Fibroblast of lung (primary cell): ENCODE measurements at regions not wholly inside any gene's neighbourhood (a gene's known extent, or its start where the extent isn't known, plus 50 kb on each side); places are given as distances from the start of the nearest gene placed in this dataset.

Experiments used
- CTCF ChIP-seq, 2 donors: IDR thresholded peaks in 1 of 2; conservative IDR thresholded peaks in 1 of 2; 1 replicate in 1 of 2; 2 replicates in 1 of 2; pipeline ENCODE4 v1.5.1; 2011 to 2012; ENCODE audit warnings: low read length in 2 of 2, control low read depth in 1 of 2, inconsistent platforms in 1 of 2, low read depth in 1 of 2, mild to moderate bottlenecking in 1 of 2
- EZH2 ChIP-seq: IDR thresholded peaks from 2 replicates; pipeline ENCODE4 v1.5.1; 2012; ENCODE audit warnings: low read length, control low read depth, mild to moderate bottlenecking; ENCODE audit errors: missing control alignments

GRCh38 chr11:69381681-69382130, 87.8 kb downstream of the MYEOV start:
- TF ChIP-seq CTCF (conservative IDR thresholded peaks at IDR 0.05 in 1 of 2, IDR thresholded peaks at IDR 0.05 in 1 of 2; ENCODE audit: low read depth in 1 of 2, low read length in 2 of 2) (no peak), EZH2 (no peak)
